Suprapubic skin (tissue), 3 donors: ENCODE measurements at regions not wholly inside any gene's neighbourhood (a gene's known extent, or its start where the extent isn't known, plus 50 kb on each side); places are given as distances from the start of the nearest gene placed in this dataset.

Experiments
- POLR2AphosphoS5 ChIP-seq, 3 donors: sonication (generic); formaldehyde crosslinking; IDR thresholded peaks; one replicate each; pipeline ENCODE4 v1.6.1; 2017; ENCODE audit warnings: antibody characterized with exemption in 3 of 3
- TF ChIP-seq, protein P1 (sequence below), 2 donors: fragments of 200-600 bp in 1 of 2; fragments of 450-650 bp in 1 of 2; sonication (generic) in 1 of 2; IDR thresholded peaks; one replicate each; pipeline ENCODE4 v1.5.1; 2016 to 2019; ENCODE audit warnings: antibody characterized with exemption in 2 of 2, mild to moderate bottlenecking in 1 of 2, moderate library complexity in 1 of 2

DNA sequence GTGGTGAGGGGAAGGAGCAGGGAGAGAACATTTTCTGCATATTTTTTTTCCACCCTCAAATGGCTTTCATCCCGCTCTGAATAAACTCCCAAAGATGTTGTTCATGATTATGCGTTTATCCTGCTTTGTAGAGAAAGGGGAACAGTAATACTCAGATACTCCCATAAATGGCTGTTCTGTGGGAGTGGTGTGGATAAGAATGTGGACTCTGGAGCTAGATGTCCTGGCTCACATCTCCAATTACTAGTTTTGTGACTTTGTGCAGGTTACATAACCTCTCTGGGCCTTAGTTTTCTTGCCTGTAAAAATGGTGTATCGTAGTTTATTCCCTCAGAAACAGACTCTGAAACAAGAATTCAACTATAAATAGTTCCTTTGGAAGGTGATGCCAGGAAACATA, 395.4 kb upstream of the SUCLG2 start:
- TF ChIP-seq, protein P1, sequence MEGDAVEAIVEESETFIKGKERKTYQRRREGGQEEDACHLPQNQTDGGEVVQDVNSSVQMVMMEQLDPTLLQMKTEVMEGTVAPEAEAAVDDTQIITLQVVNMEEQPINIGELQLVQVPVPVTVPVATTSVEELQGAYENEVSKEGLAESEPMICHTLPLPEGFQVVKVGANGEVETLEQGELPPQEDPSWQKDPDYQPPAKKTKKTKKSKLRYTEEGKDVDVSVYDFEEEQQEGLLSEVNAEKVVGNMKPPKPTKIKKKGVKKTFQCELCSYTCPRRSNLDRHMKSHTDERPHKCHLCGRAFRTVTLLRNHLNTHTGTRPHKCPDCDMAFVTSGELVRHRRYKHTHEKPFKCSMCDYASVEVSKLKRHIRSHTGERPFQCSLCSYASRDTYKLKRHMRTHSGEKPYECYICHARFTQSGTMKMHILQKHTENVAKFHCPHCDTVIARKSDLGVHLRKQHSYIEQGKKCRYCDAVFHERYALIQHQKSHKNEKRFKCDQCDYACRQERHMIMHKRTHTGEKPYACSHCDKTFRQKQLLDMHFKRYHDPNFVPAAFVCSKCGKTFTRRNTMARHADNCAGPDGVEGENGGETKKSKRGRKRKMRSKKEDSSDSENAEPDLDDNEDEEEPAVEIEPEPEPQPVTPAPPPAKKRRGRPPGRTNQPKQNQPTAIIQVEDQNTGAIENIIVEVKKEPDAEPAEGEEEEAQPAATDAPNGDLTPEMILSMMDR (IDR thresholded peaks at IDR 0.05): no peak
- no peak for TF ChIP-seq POLR2AphosphoS5 (IDR thresholded peaks at IDR 0.05)
